WTC11 (cell line): ENCODE measurements at regions not wholly inside any gene's neighbourhood (a gene's known extent, or its start where the extent isn't known, plus 50 kb on each side); places are given as distances from the start of the nearest gene placed in this dataset.

ENCODE experiments used
- ATAC-seq: fragments of 200-7000 bp; cut with Tn5 transposase; 2 replicates; pipeline ENCODE4 v1.10.0; 2021; ENCODE audit warnings: mild to moderate bottlenecking, moderate library complexity
- CTCF ChIA-PET: fragments of 300-600 bp; sonication (Branson Sonifier 250); formaldehyde crosslinking; loops from one replicate; lab custom pipeline; 2021; ENCODE audit warnings: antibody characterized with exemption; lab: Charles Lee
- POLR2A ChIA-PET: fragments of 350-600 bp; sonication (Branson Sonifier 250); formaldehyde crosslinking; loops from one replicate; lab custom pipeline; 2021; ENCODE audit warnings: antibody characterized with exemption; lab: Charles Lee
- DNase-seq: peaks from one replicate; pipeline ENCODE4 v3.0.0; 2021; ENCODE audit warnings: low spot score
- H3K27ac Mint-ChIP-seq: 2 replicates; pipeline ENCODE4 v1.8.0; 2021; ENCODE audit warnings: mixed read lengths
- H3K27me3 Mint-ChIP-seq: 2 replicates; pipeline ENCODE4 v1.8.0; 2021; ENCODE audit warnings: low read depth, mild to moderate bottlenecking, moderate library complexity, mixed read lengths
- H3K36me3 Mint-ChIP-seq: 2 replicates; pipeline ENCODE4 v1.8.0; 2021; ENCODE audit warnings: mixed read lengths
- H3K4me1 Mint-ChIP-seq: 2 replicates; pipeline ENCODE4 v1.8.0; 2022; ENCODE audit warnings: mixed read lengths
- H3K4me3 Mint-ChIP-seq: 2 replicates; pipeline ENCODE4 v1.8.0; 2021; ENCODE audit warnings: mild to moderate bottlenecking, moderate library complexity, mixed read lengths
- H3K9me3 Mint-ChIP-seq: 2 replicates; pipeline ENCODE4 v1.8.0; 2021; ENCODE audit warnings: mixed read lengths
- CBFB ChIP-seq: sonication (generic); formaldehyde crosslinking; IDR thresholded peaks from 2 replicates; pipeline ENCODE4 v1.8.1; 2022; ENCODE audit warnings: mild to moderate bottlenecking, low read depth, missing genetic modification reagents
- CREB1 ChIP-seq: sonication (generic); formaldehyde crosslinking; IDR thresholded peaks from 2 replicates; pipeline ENCODE4 v1.8.0; 2023; ENCODE audit warnings: mild to moderate bottlenecking, missing genetic modification reagents
- EMX1 ChIP-seq: fragments of 250-450 bp; sonication (Bioruptor Pico); IDR thresholded peaks from 2 replicates; pipeline ENCODE4 v1.8.0; 2021; ENCODE audit warnings: mild to moderate bottlenecking
- JAZF1 ChIP-seq: fragments of 250-450 bp; sonication (Bioruptor Pico); IDR thresholded peaks from 2 replicates; pipeline ENCODE4 v1.9.0; 2021; ENCODE audit warnings: moderate library complexity, mild to moderate bottlenecking, inconsistent platforms
- KAT7 ChIP-seq: sonication (generic); formaldehyde crosslinking; IDR thresholded peaks from 2 replicates; pipeline ENCODE4 v1.8.1; 2023; ENCODE audit warnings: missing genetic modification reagents, mild to moderate bottlenecking, borderline replicate concordance
- NR2C2 ChIP-seq: sonication (generic); formaldehyde crosslinking; IDR thresholded peaks from 2 replicates; pipeline ENCODE4 v1.8.0; 2022; ENCODE audit warnings: mild to moderate bottlenecking, missing genetic modification reagents
- TCF7 ChIP-seq: sonication (generic); formaldehyde crosslinking; IDR thresholded peaks from 2 replicates; pipeline ENCODE4 v1.8.0; 2022; ENCODE audit warnings: mild to moderate bottlenecking, low read depth, missing genetic modification reagents, moderate library complexity
- ZNF232 ChIP-seq: sonication (generic); formaldehyde crosslinking; IDR thresholded peaks from 2 replicates; pipeline ENCODE4 v1.8.0; 2022; ENCODE audit warnings: mild to moderate bottlenecking, missing genetic modification reagents
- ZNF396 ChIP-seq: fragments of 250-450 bp; sonication (Bioruptor Pico); IDR thresholded peaks from 2 replicates; pipeline ENCODE4 v1.8.0; 2021; ENCODE audit warnings: mild to moderate bottlenecking, moderate library complexity, borderline replicate concordance
- TF ChIP-seq, protein P1 (sequence below): sonication (generic); formaldehyde crosslinking; IDR thresholded peaks from 2 replicates; pipeline ENCODE4 v1.8.0; 2023; ENCODE audit warnings: mild to moderate bottlenecking, missing genetic modification reagents
- TF ChIP-seq, protein P2 (sequence below): sonication (generic); formaldehyde crosslinking; IDR thresholded peaks from 2 replicates; pipeline ENCODE4 v1.8.1; 2023; ENCODE audit warnings: mild to moderate bottlenecking, missing genetic modification reagents, moderate library complexity
- TF ChIP-seq, protein P3 (sequence below): fragments of 250-450 bp; sonication (Bioruptor Pico); IDR thresholded peaks from 2 replicates; pipeline ENCODE4 v2.1.2; 2022; ENCODE audit warnings: mild to moderate bottlenecking, moderate library complexity
- TF ChIP-seq, protein P4 (sequence below): sonication (generic); formaldehyde crosslinking; IDR thresholded peaks from 2 replicates; pipeline ENCODE4 v1.8.0; 2023; ENCODE audit warnings: missing genetic modification reagents, mild to moderate bottlenecking, borderline replicate concordance
- TF ChIP-seq, protein P5 (sequence below): sonication (generic); formaldehyde crosslinking; IDR thresholded peaks from 2 replicates; pipeline ENCODE4 v1.8.1; 2022; ENCODE audit warnings: mild to moderate bottlenecking, missing genetic modification reagents, moderate library complexity, borderline replicate concordance
- TF ChIP-seq, protein P6 (sequence below): fragments of 200-600 bp; IDR thresholded peaks from 2 replicates; pipeline ENCODE4 v1.8.0; 2022; ENCODE audit warnings: antibody characterized with exemption
- TF ChIP-seq, protein P7 (sequence below): sonication (generic); formaldehyde crosslinking; IDR thresholded peaks from 2 replicates; pipeline ENCODE4 v1.8.0; 2022; ENCODE audit warnings: mild to moderate bottlenecking, missing genetic modification reagents

DNA sequence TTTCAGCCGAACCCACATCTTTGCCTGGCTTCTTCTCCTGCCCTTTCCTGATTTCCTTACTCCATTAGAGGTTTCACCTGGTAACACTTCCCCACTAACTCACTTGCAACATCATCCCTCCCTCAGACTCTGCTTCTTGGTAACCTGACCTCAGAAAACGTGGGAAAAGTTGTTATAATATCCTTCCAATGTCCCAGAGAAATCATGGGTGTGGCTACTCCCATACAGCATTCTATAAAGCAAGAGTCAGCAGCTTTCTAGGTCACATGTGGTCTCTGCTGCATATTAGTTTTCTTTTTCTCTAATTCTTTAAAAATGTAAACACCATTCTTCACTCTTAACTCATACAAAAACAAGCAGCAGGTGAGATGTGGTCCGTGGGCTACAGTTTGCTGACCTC lies 283.1 kb upstream of the MAOA start:
- ATAC-seq (no peak), DNase-seq (no peak)
- H3K36me3 Mint-ChIP-seq: peaks cover 9% of the 10 kb centered on the region
- no peak for TF ChIP-seq JAZF1 (CRISPR knock-in tag)
- ChIA-PET CTCF (no interaction called here), POLR2A (no interaction called here)
- peaks cover 5% of the 10 kb centered on the region; the same call in 1 of the 2 replicates for H3K4me1 Mint-ChIP-seq
- H3K4me3 Mint-ChIP-seq: no peak overlapping the region
- no peaks in the 10 kb centered on the region for H3K27me3 Mint-ChIP-seq
- peaks cover 13% of the 10 kb centered on the region for H3K9me3 Mint-ChIP-seq
- no peak overlapping the region for H3K27ac Mint-ChIP-seq

DNA sequence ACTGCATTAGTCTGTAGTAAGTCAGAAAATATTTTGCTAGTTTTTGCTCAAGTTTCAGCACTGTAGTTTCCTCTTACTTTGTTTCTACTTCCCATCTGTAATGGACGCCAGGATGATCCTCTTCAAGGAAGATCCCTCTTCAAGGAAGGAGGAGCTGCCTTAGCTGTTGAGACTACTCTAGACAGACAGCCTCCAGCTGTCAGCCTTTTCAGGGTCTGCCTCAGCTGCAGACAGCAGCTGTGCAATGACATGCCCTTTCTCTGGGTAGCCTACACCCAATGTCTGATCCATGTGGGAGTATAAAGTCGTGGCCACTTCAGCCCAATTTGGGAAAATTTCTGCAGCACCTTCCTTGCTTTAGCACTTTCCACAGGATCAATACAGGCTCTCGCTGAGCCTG lies 281.0 kb upstream of the MAOA start:
- DNase-seq (no peak), ATAC-seq (no peak)
- TF ChIP-seq, protein P1, sequence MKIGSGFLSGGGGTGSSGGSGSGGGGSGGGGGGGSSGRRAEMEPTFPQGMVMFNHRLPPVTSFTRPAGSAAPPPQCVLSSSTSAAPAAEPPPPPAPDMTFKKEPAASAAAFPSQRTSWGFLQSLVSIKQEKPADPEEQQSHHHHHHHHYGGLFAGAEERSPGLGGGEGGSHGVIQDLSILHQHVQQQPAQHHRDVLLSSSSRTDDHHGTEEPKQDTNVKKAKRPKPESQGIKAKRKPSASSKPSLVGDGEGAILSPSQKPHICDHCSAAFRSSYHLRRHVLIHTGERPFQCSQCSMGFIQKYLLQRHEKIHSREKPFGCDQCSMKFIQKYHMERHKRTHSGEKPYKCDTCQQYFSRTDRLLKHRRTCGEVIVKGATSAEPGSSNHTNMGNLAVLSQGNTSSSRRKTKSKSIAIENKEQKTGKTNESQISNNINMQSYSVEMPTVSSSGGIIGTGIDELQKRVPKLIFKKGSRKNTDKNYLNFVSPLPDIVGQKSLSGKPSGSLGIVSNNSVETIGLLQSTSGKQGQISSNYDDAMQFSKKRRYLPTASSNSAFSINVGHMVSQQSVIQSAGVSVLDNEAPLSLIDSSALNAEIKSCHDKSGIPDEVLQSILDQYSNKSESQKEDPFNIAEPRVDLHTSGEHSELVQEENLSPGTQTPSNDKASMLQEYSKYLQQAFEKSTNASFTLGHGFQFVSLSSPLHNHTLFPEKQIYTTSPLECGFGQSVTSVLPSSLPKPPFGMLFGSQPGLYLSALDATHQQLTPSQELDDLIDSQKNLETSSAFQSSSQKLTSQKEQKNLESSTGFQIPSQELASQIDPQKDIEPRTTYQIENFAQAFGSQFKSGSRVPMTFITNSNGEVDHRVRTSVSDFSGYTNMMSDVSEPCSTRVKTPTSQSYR (CRISPR knock-in tag): no peak
- TF ChIP-seq, protein P2, sequence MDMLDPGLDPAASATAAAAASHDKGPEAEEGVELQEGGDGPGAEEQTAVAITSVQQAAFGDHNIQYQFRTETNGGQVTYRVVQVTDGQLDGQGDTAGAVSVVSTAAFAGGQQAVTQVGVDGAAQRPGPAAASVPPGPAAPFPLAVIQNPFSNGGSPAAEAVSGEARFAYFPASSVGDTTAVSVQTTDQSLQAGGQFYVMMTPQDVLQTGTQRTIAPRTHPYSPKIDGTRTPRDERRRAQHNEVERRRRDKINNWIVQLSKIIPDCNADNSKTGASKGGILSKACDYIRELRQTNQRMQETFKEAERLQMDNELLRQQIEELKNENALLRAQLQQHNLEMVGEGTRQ: no peak
- TF ChIP-seq EMX1: no peak
- TF ChIP-seq JAZF1 (CRISPR knock-in tag): no peak
- TF ChIP-seq CBFB (CRISPR knock-in tag): no peak
- no peak for TF ChIP-seq TCF7
- TF ChIP-seq KAT7: no peak
- TF ChIP-seq, protein P3, sequence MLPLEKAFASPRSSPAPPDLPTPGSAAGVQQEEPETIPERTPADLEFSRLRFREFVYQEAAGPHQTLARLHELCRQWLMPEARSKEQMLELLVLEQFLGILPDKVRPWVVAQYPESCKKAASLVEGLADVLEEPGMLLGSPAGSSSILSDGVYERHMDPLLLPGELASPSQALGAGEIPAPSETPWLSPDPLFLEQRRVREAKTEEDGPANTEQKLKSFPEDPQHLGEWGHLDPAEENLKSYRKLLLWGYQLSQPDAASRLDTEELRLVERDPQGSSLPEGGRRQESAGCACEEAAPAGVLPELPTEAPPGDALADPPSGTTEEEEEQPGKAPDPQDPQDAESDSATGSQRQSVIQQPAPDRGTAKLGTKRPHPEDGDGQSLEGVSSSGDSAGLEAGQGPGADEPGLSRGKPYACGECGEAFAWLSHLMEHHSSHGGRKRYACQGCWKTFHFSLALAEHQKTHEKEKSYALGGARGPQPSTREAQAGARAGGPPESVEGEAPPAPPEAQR: no peak
- TF ChIP-seq, protein P4, sequence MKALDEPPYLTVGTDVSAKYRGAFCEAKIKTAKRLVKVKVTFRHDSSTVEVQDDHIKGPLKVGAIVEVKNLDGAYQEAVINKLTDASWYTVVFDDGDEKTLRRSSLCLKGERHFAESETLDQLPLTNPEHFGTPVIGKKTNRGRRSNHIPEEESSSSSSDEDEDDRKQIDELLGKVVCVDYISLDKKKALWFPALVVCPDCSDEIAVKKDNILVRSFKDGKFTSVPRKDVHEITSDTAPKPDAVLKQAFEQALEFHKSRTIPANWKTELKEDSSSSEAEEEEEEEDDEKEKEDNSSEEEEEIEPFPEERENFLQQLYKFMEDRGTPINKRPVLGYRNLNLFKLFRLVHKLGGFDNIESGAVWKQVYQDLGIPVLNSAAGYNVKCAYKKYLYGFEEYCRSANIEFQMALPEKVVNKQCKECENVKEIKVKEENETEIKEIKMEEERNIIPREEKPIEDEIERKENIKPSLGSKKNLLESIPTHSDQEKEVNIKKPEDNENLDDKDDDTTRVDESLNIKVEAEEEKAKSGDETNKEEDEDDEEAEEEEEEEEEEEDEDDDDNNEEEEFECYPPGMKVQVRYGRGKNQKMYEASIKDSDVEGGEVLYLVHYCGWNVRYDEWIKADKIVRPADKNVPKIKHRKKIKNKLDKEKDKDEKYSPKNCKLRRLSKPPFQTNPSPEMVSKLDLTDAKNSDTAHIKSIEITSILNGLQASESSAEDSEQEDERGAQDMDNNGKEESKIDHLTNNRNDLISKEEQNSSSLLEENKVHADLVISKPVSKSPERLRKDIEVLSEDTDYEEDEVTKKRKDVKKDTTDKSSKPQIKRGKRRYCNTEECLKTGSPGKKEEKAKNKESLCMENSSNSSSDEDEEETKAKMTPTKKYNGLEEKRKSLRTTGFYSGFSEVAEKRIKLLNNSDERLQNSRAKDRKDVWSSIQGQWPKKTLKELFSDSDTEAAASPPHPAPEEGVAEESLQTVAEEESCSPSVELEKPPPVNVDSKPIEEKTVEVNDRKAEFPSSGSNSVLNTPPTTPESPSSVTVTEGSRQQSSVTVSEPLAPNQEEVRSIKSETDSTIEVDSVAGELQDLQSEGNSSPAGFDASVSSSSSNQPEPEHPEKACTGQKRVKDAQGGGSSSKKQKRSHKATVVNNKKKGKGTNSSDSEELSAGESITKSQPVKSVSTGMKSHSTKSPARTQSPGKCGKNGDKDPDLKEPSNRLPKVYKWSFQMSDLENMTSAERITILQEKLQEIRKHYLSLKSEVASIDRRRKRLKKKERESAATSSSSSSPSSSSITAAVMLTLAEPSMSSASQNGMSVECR (CRISPR knock-in tag): no peak
- TF ChIP-seq CREB1 (CRISPR knock-in tag): no peak
- TF ChIP-seq ZNF396 (CRISPR knock-in tag): no peak
- no peak for TF ChIP-seq ZNF232 (CRISPR knock-in tag)
- TF ChIP-seq NR2C2 (CRISPR knock-in tag): no peak
- TF ChIP-seq, protein P5, sequence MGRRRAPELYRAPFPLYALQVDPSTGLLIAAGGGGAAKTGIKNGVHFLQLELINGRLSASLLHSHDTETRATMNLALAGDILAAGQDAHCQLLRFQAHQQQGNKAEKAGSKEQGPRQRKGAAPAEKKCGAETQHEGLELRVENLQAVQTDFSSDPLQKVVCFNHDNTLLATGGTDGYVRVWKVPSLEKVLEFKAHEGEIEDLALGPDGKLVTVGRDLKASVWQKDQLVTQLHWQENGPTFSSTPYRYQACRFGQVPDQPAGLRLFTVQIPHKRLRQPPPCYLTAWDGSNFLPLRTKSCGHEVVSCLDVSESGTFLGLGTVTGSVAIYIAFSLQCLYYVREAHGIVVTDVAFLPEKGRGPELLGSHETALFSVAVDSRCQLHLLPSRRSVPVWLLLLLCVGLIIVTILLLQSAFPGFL (CRISPR knock-in tag): no peak
- TF ChIP-seq, protein P6, sequence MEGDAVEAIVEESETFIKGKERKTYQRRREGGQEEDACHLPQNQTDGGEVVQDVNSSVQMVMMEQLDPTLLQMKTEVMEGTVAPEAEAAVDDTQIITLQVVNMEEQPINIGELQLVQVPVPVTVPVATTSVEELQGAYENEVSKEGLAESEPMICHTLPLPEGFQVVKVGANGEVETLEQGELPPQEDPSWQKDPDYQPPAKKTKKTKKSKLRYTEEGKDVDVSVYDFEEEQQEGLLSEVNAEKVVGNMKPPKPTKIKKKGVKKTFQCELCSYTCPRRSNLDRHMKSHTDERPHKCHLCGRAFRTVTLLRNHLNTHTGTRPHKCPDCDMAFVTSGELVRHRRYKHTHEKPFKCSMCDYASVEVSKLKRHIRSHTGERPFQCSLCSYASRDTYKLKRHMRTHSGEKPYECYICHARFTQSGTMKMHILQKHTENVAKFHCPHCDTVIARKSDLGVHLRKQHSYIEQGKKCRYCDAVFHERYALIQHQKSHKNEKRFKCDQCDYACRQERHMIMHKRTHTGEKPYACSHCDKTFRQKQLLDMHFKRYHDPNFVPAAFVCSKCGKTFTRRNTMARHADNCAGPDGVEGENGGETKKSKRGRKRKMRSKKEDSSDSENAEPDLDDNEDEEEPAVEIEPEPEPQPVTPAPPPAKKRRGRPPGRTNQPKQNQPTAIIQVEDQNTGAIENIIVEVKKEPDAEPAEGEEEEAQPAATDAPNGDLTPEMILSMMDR: no peak
- TF ChIP-seq, protein P7, sequence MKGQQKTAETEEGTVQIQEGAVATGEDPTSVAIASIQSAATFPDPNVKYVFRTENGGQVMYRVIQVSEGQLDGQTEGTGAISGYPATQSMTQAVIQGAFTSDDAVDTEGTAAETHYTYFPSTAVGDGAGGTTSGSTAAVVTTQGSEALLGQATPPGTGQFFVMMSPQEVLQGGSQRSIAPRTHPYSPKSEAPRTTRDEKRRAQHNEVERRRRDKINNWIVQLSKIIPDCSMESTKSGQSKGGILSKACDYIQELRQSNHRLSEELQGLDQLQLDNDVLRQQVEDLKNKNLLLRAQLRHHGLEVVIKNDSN (CRISPR knock-in tag): no peak
- Mint-ChIP-seq H3K36me3 (peaks cover 8% of the 10 kb centered on the region), H3K4me3 (no peak overlapping the region), H3K27ac (no peak overlapping the region), H3K9me3 (peaks cover 8% of the 10 kb centered on the region), H3K4me1 (peaks cover 5% of the 10 kb centered on the region; the same call in 1 of the 2 replicates), H3K27me3 (no peaks in the 10 kb centered on the region)
- POLR2A ChIA-PET: no interaction called here
- CTCF ChIA-PET: no interaction called here
